Vagina (tissue), 2 donors: ENCODE measurements at regions not wholly inside any gene's neighbourhood (a gene's known extent, or its start where the extent isn't known, plus 50 kb on each side); places are given as distances from the start of the nearest gene placed in this dataset.

Experiments
- POLR2A ChIP-seq, 2 donors: fragments of 450-650 bp; IDR thresholded peaks; one replicate each; pipeline ENCODE4 v1.6.1; 2017; ENCODE audit warnings: antibody characterized with exemption in 2 of 2, mild to moderate bottlenecking in 2 of 2, moderate library complexity in 2 of 2
- TF ChIP-seq, protein P1 (sequence below), 3 experiments: fragments of 450-650 bp in 2 of 3; fragments of 200-600 bp in 1 of 3; sonication (generic) in 1 of 3; IDR thresholded peaks; one replicate each; pipeline ENCODE4 v1.5.1; 2017 to 2019; ENCODE audit warnings: antibody characterized with exemption in 3 of 3, mild to moderate bottlenecking in 2 of 3, moderate library complexity in 2 of 3

GRCh38 chr2:43121580-43122314 lies 104.7 kb downstream of the ZFP36L2 start:
- TF ChIP-seq, protein P1, sequence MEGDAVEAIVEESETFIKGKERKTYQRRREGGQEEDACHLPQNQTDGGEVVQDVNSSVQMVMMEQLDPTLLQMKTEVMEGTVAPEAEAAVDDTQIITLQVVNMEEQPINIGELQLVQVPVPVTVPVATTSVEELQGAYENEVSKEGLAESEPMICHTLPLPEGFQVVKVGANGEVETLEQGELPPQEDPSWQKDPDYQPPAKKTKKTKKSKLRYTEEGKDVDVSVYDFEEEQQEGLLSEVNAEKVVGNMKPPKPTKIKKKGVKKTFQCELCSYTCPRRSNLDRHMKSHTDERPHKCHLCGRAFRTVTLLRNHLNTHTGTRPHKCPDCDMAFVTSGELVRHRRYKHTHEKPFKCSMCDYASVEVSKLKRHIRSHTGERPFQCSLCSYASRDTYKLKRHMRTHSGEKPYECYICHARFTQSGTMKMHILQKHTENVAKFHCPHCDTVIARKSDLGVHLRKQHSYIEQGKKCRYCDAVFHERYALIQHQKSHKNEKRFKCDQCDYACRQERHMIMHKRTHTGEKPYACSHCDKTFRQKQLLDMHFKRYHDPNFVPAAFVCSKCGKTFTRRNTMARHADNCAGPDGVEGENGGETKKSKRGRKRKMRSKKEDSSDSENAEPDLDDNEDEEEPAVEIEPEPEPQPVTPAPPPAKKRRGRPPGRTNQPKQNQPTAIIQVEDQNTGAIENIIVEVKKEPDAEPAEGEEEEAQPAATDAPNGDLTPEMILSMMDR (IDR thresholded peaks at IDR 0.05): no peak
- no peak for TF ChIP-seq POLR2A (IDR thresholded peaks at IDR 0.05)
